ENCODE measurements at regions not wholly inside any gene's neighbourhood (a gene's known extent, or its start where the extent isn't known, plus 50 kb on each side); places are given as distances from the start of the nearest gene placed in this dataset.

DNA sequence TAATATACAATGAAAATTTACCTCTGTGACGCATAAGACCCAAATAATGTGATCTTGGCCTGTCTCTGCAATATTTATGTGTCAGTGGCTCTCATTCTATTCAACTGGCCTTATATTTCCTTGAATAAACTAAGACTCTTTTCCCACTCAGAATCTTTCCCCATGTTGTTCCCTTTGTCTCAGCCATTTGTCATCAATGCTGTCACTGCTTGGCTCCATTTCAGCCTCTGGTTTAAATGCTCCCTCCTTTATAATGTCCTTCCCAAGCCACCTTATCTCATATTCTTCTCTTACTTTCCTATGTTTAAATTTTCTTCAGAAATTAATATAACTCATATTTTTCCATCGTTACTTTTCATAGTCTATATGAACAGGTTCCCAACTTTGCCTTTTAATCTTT lies 158.3 kb upstream of the DTNA start:
- no peak for TF ChIP-seq POLR2AphosphoS5 (IDR thresholded peaks at IDR 0.05; ENCODE audit: low read depth, low read length)
- TF ChIP-seq POLR2A (IDR thresholded peaks at IDR 0.05; ENCODE audit: low read depth, low read length) = no peak

Measured in GM12892 (cell line).